ENCODE measurements at regions not wholly inside any gene's neighbourhood (a gene's known extent, or its start where the extent isn't known, plus 50 kb on each side); places are given as distances from the start of the nearest gene placed in this dataset.

GRCh38 chr2:234146087-234146826 is 95.8 kb downstream of the SPP2 start:
- TF ChIP-seq POLR2A (IDR thresholded peaks at IDR 0.05; ENCODE audit: low read depth, low read length) (no peak), POLR2AphosphoS5 (IDR thresholded peaks at IDR 0.05; ENCODE audit: low read depth, low read length) (no peak), TAF1 (IDR thresholded peaks at IDR 0.05; ENCODE audit: borderline replicate concordance, low read depth, low read length) (no peak)
- no peak for FAIRE-seq
- no peak for DNase-seq (ENCODE audit: insufficient read length)

GRCh38 chr2:234145511-234145910 is 95.0 kb downstream of the SPP2 start:
- no peak for DNase-seq (ENCODE audit: insufficient read length)
- no peak for TF ChIP-seq TAF1 (IDR thresholded peaks at IDR 0.05; ENCODE audit: borderline replicate concordance, low read depth, low read length)
- no peak for TF ChIP-seq POLR2AphosphoS5 (IDR thresholded peaks at IDR 0.05; ENCODE audit: low read depth, low read length)
- no peak for TF ChIP-seq POLR2A (IDR thresholded peaks at IDR 0.05; ENCODE audit: low read depth, low read length)
- no peak for FAIRE-seq

DNA sequence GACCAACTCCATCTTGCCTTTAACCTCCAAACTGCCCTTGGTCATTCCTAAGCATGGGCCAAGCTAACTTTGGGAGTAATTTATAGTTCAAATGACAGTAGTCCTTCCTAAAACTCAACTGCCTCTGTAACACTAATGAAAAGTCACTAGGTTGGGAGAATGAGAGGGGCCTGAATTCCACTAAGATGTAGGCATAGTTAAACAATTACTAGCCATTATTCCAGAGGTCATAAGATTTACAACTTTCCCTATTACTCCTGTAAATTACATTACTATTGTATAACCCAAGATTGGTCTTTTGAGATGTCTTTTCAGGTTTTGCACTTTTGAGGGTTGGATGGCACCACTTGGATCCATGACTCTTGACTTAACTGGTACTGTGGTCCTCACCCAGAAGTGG is 94.6 kb downstream of the SPP2 start:
- DNase-seq (ENCODE audit: insufficient read length): no peak
- FAIRE-seq: no peak
- no peak for TF ChIP-seq TAF1 (IDR thresholded peaks at IDR 0.05; ENCODE audit: borderline replicate concordance, low read depth, low read length)
- no peak for TF ChIP-seq POLR2AphosphoS5 (IDR thresholded peaks at IDR 0.05; ENCODE audit: low read depth, low read length)
- no peak for TF ChIP-seq POLR2A (IDR thresholded peaks at IDR 0.05; ENCODE audit: low read depth, low read length)

DNA sequence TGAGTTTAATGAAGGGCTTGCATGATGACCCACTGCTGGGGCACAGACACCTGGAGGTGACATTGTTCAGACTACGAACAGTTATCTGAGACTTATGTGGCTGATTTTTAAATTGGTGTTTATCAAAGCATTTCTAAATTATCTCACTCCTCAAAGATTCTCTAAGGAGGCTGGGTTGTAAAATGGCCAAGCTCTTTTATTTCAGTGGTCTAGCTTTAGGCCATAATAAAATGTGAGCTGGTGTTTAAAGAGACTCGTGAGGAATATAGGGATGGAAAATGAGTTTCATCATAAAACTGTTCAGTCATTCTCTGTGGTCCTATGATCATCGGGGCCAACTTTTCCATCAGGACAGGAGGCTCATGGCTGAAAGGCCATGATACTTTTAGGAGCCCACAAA is 93.4 kb downstream of the SPP2 start:
- FAIRE-seq (no peak), DNase-seq (ENCODE audit: insufficient read length) (no peak)
- no peak for TF ChIP-seq POLR2AphosphoS5 (IDR thresholded peaks at IDR 0.05; ENCODE audit: low read depth, low read length)
- TF ChIP-seq TAF1 (IDR thresholded peaks at IDR 0.05; ENCODE audit: borderline replicate concordance, low read depth, low read length): no peak
- no peak for TF ChIP-seq POLR2A (IDR thresholded peaks at IDR 0.05; ENCODE audit: low read depth, low read length)

GRCh38 chr2:234142530-234142929 is 92.0 kb downstream of the SPP2 start:
- DNase-seq (ENCODE audit: insufficient read length): no peak
- no peak for FAIRE-seq
- TF ChIP-seq TAF1 (IDR thresholded peaks at IDR 0.05; ENCODE audit: borderline replicate concordance, low read depth, low read length) (no peak), POLR2AphosphoS5 (IDR thresholded peaks at IDR 0.05; ENCODE audit: low read depth, low read length) (no peak), POLR2A (IDR thresholded peaks at IDR 0.05; ENCODE audit: low read depth, low read length) (no peak)

DNA sequence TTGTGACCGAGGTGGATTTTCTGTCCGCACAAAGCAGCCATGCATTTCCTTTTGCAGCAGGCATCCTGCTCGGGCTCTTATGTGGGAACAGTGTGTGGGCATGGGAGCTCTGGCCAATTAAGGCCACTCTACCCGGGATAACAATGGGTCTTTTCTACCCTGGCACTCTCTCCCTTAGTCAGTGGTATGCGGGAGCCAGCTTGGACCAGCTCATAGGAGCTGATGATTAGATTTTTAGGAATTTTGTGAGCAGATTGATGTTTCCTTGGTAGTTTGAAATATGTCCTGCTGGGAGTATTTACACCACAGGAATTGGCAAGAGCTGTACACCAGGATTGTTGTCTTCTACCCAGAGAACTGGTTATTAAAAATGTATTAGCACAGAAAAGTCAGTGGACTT is 89.3 kb downstream of the SPP2 start:
- TF ChIP-seq TAF1 (IDR thresholded peaks at IDR 0.05; ENCODE audit: borderline replicate concordance, low read depth, low read length) (no peak), POLR2A (IDR thresholded peaks at IDR 0.05; ENCODE audit: low read depth, low read length) (no peak), POLR2AphosphoS5 (IDR thresholded peaks at IDR 0.05; ENCODE audit: low read depth, low read length) (no peak)
- no peak for FAIRE-seq

GRCh38 chr2:234138836-234139235 is 88.3 kb downstream of the SPP2 start:
- no peak for FAIRE-seq
- DNase-seq (ENCODE audit: insufficient read length): no peak
- TF ChIP-seq POLR2A (IDR thresholded peaks at IDR 0.05; ENCODE audit: low read depth, low read length) (no peak), POLR2AphosphoS5 (IDR thresholded peaks at IDR 0.05; ENCODE audit: low read depth, low read length) (no peak), TAF1 (IDR thresholded peaks at IDR 0.05; ENCODE audit: borderline replicate concordance, low read depth, low read length) (no peak)

More for the DNA sequence above, 89.3 kb downstream of the SPP2 start:
- DNase-seq (ENCODE audit: insufficient read length): no peak

DNA sequence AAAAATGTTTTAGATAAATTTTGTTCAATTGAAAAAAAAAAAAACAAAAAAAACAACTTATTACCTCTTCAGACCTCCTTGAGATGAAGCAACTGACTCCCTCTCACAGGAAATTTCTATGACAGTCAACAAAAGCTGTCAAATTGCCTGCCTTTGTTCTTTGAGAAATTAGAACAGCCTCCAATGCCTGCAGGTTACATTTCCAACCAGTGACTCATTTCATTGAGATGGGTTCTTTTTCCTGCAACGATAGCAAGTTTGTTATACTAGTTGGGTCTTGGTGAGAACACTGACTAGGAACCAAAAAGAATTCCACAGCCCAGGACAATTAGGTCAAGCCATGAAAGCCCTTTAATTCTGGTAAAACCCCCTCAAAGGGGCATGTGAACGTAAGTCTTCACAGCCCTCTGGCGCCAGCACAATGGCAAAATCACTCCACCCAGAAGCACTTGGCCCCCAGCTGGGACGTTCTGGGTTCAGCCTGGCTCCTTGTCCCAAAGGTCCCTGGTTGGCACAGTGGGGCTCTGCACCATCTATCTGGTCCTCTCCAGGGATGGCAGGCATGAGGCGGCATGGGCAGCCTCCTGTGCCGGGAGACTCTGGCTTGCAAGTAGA is 87.0 kb downstream of the SPP2 start:
- no peak for TF ChIP-seq TAF1 (IDR thresholded peaks at IDR 0.05; ENCODE audit: borderline replicate concordance, low read depth, low read length)
- TF ChIP-seq POLR2A (IDR thresholded peaks at IDR 0.05; ENCODE audit: low read depth, low read length): no peak
- no peak for TF ChIP-seq POLR2AphosphoS5 (IDR thresholded peaks at IDR 0.05; ENCODE audit: low read depth, low read length)
- FAIRE-seq: no peak
- DNase-seq (ENCODE audit: insufficient read length): no peak

DNA sequence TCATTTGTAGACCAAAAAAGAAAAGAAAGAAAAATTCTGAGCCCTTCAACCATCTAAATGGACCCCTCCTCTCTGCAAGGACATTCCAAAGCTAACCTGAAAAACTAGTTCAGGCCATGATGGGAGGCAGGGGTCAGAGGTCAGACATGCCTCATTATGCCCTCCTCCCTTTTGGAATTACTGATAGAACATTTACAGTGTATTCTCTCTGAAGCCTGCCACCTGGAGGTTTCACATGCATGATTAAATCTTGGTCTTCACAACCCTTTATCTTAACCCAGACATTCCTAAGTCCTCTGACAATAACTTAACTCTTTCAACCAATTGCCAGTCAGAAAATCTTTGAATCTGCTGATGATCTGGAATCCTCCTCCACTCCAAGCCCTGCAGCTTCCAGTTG is 86.0 kb downstream of the SPP2 start:
- no peak for DNase-seq (ENCODE audit: insufficient read length)
- FAIRE-seq: no peak
- TF ChIP-seq POLR2A (IDR thresholded peaks at IDR 0.05; ENCODE audit: low read depth, low read length): no peak
- no peak for TF ChIP-seq POLR2AphosphoS5 (IDR thresholded peaks at IDR 0.05; ENCODE audit: low read depth, low read length)
- TF ChIP-seq TAF1 (IDR thresholded peaks at IDR 0.05; ENCODE audit: borderline replicate concordance, low read depth, low read length): no peak

- FAIRE-seq: no peak
- DNase-seq (ENCODE audit: insufficient read length): peak; percentile 40
- TF ChIP-seq POLR2A (IDR thresholded peaks at IDR 0.05; ENCODE audit: low read depth, low read length): no peak
- no peak for TF ChIP-seq POLR2AphosphoS5 (IDR thresholded peaks at IDR 0.05; ENCODE audit: low read depth, low read length)
- no peak for TF ChIP-seq TAF1 (IDR thresholded peaks at IDR 0.05; ENCODE audit: borderline replicate concordance, low read depth, low read length)
Measured at GRCh38 chr2:234135750-234136221, 85.3 kb downstream of the SPP2 start.

GRCh38 chr2:234134496-234134895 is 84.0 kb downstream of the SPP2 start:
- TF ChIP-seq POLR2AphosphoS5 (IDR thresholded peaks at IDR 0.05; ENCODE audit: low read depth, low read length) (no peak), TAF1 (IDR thresholded peaks at IDR 0.05; ENCODE audit: borderline replicate concordance, low read depth, low read length) (no peak), POLR2A (IDR thresholded peaks at IDR 0.05; ENCODE audit: low read depth, low read length) (no peak)
- DNase-seq (ENCODE audit: insufficient read length) (no peak), FAIRE-seq (no peak)

GRCh38 chr2:234133004-234133403 is 82.5 kb downstream of the SPP2 start:
- FAIRE-seq (no peak), DNase-seq (ENCODE audit: insufficient read length) (no peak)
- no peak for TF ChIP-seq POLR2AphosphoS5 (IDR thresholded peaks at IDR 0.05; ENCODE audit: low read depth, low read length)
- no peak for TF ChIP-seq POLR2A (IDR thresholded peaks at IDR 0.05; ENCODE audit: low read depth, low read length)
- no peak for TF ChIP-seq TAF1 (IDR thresholded peaks at IDR 0.05; ENCODE audit: borderline replicate concordance, low read depth, low read length)
